ENCODE measurements at regions not wholly inside any gene's neighbourhood (a gene's known extent, or its start where the extent isn't known, plus 50 kb on each side); places are given as distances from the start of the nearest gene placed in this dataset.

GRCh38 chr7:46208635-46209525 lies 287.8 kb upstream of the IGFBP3 start:
- H3K27ac ChIP-seq (ENCODE audit: low read length in 2 of 2), result no peak overlapping the region
- intact Hi-C loops (cut with micrococcal nuclease), result no loop called here

More at GRCh38 chr7:46208635-46209525, 287.8 kb upstream of the IGFBP3 start:
- no peak overlapping the region for H3K27ac Mint-ChIP-seq
- H4K20me1 ChIP-seq (ENCODE audit: control insufficient read depth, insufficient read depth, low read length, poor library complexity, severe bottlenecking), result no peaks in the 10 kb centered on the region
- no peak overlapping the region for H3K4me3 Mint-ChIP-seq
- H3K9me3 Mint-ChIP-seq (ENCODE audit: insufficient read depth), result no peaks in the 10 kb centered on the region
- 64% methylated on average over 12 of the region's 12 CpGs for WGBS (ENCODE audit: insufficient coverage)
- H3K27me3 ChIP-seq (replicated peaks in 1 of 4; ENCODE audit: control extremely low read depth in 1 of 4, control insufficient read depth in 3 of 4, insufficient read depth in 4 of 4, low read length in 3 of 4), result no peaks in the 10 kb centered on the region
- H3K9ac ChIP-seq (ENCODE audit: low read length), result no peak overlapping the region
- ATAC-seq (ENCODE audit: low read depth) (no peak), DNase-seq (no peak)
- H2AFZ ChIP-seq (ENCODE audit: insufficient read depth, low read depth, low read length, poor library complexity, severe bottlenecking), result no peak overlapping the region
- H3K79me2 ChIP-seq (ENCODE audit: control insufficient read depth, insufficient read depth, low read length), result no peaks in the 10 kb centered on the region
- H3K9me3 ChIP-seq (ENCODE audit: control extremely low read depth in 1 of 3, control insufficient read depth in 2 of 3, insufficient read depth in 1 of 3, low read length in 2 of 3), result peaks cover 0 to 8% (median 0%) of the 10 kb centered on the region in 3 donors
- ChIA-PET POLR2A (no interaction called here), CTCF (no interaction called here)
- no peaks in the 10 kb centered on the region for H3K27me3 Mint-ChIP-seq
- no peaks in the 10 kb centered on the region for H3K36me3 ChIP-seq (replicated peaks in 1 of 2; ENCODE audit: control extremely low read depth in 1 of 2, control insufficient read depth in 1 of 2, extremely low read depth in 1 of 2, insufficient read depth in 2 of 2, low read length in 1 of 2)
- no peak overlapping the region for H3K4me3 ChIP-seq (ENCODE audit: control extremely low read depth in 1 of 5, extremely low read depth in 1 of 5, insufficient read depth in 1 of 5, low read depth in 2 of 5, low read length in 4 of 5)
- no peak overlapping the region for H3K4me2 ChIP-seq (replicated peaks; ENCODE audit: low read depth, low read length, poor library complexity, severe bottlenecking)
- H3K4me1 ChIP-seq (ENCODE audit: control insufficient read depth in 2 of 2, insufficient read depth in 2 of 2, low read length in 2 of 2), result no peaks in the 10 kb centered on the region
- no peak for TF ChIP-seq EZH2 (IDR thresholded peaks at IDR 0.05; ENCODE audit: borderline replicate concordance, insufficient read depth, low read depth, low read length, poor library complexity, severe bottlenecking)
- no peak for TF ChIP-seq CTCF (IDR thresholded peaks at IDR 0.05)
- H3K4me1 Mint-ChIP-seq, result no peaks in the 10 kb centered on the region
